H1 (cell line): ENCODE measurements at regions not wholly inside any gene's neighbourhood (a gene's known extent, or its start where the extent isn't known, plus 50 kb on each side); places are given as distances from the start of the nearest gene placed in this dataset.

ENCODE experiments used
- CTCF ChIA-PET: fragments of 300-600 bp; sonication (Branson Sonifier 250); formaldehyde crosslinking; loops from one replicate; lab custom pipeline; 2021; ENCODE audit not compliant: partially characterized antibody; lab: Charles Lee
- POLR2A ChIA-PET: fragments of 300-600 bp; sonication (Branson Sonifier 250); formaldehyde crosslinking; loops from one replicate; lab custom pipeline; 2021; ENCODE audit warnings: inconsistent platforms; ENCODE audit not compliant: partially characterized antibody; lab: Charles Lee
- DNase-seq, 2 experiments: peaks; one replicate each; pipeline versions ENCODE4 v3.0.0 to v3.0.0-alpha.2; 2010 to 2022; ENCODE audit warnings: low spot score in 2 of 2, low read depth in 1 of 2, mixed read lengths in 1 of 2
- FAIRE-seq: peaks from 2 replicates; lab custom pipeline; 2011; peaks lifted over from hg19 to GRCh38; lab: Jason Lieb, UNC
- H2AFZ ChIP-seq: 2 replicates; pipeline ENCODE4 v1.8.1; 2012; ENCODE audit warnings: low read length, inconsistent platforms
- H2AK5ac ChIP-seq: 2 replicates; pipeline ENCODE4 v1.6.1; 2013; ENCODE audit warnings: low read depth, low read length
- H2BK120ac ChIP-seq: replicated peaks from 2 replicates; pipeline ENCODE3; 2013; ENCODE audit warnings: low read depth, low read length, inconsistent platforms
- H2BK12ac ChIP-seq: 2 replicates; pipeline ENCODE4 v1.6.1; 2013; ENCODE audit warnings: low read depth, low read length
- H2BK15ac ChIP-seq: 2 replicates; pipeline ENCODE4 v1.6.1; 2013; ENCODE audit warnings: low read length
- H2BK20ac ChIP-seq: 2 replicates; pipeline ENCODE4 v1.6.1; 2013; ENCODE audit warnings: low read length
- H2BK5ac ChIP-seq: 2 replicates; pipeline ENCODE4 v1.6.1; 2013; ENCODE audit warnings: low read depth, low read length
- H3K14ac ChIP-seq: 2 replicates; pipeline ENCODE4 v1.6.1; 2013; ENCODE audit warnings: inconsistent platforms; ENCODE audit not compliant: insufficient read length
- H3K18ac ChIP-seq: 2 replicates; pipeline ENCODE4 v1.6.1; 2013; ENCODE audit warnings: low read length; ENCODE audit errors: extremely low read depth
- H3K23ac ChIP-seq: 2 replicates; pipeline ENCODE4 v1.6.1; 2013; ENCODE audit warnings: inconsistent platforms; ENCODE audit not compliant: insufficient read length
- H3K23me2 ChIP-seq: 2 replicates; pipeline ENCODE4 v1.6.1; 2013; ENCODE audit warnings: low read depth, low read length
- H3K27ac ChIP-seq: 2 replicates; pipeline ENCODE4 v1.6.1; 2011; ENCODE audit warnings: low read depth, low read length, inconsistent platforms
- H3K27me3 ChIP-seq, 4 experiments: replicated peaks in 1 of 4; 1 replicate in 1 of 4; 2 replicates in 3 of 4; pipeline versions ENCODE4 v1.6.1 to v1.8.1; 2011 to 2013; ENCODE audit warnings: low read length in 3 of 4, mild to moderate bottlenecking in 3 of 4, inconsistent platforms in 2 of 4, mixed read lengths in 2 of 4, moderate library complexity in 1 of 4; ENCODE audit not compliant: control insufficient read depth in 3 of 4, insufficient read depth in 3 of 4; ENCODE audit errors: extremely low read depth in 1 of 4
- H3K36me3 ChIP-seq, 4 experiments: 2 replicates each; pipeline versions ENCODE4 v1.6.1 to v1.8.1; 2011 to 2013; ENCODE audit warnings: mild to moderate bottlenecking in 4 of 4, low read length in 3 of 4, moderate library complexity in 2 of 4, control low read depth in 1 of 4, inconsistent platforms in 1 of 4; ENCODE audit not compliant: insufficient read depth in 4 of 4, control insufficient read depth in 2 of 4
- H3K4ac ChIP-seq: replicated peaks from 2 replicates; pipeline ENCODE3; 2013; ENCODE audit warnings: low read length, low read depth, mixed read lengths, inconsistent platforms; ENCODE audit not compliant: insufficient read length
- H3K4me1 ChIP-seq, 4 experiments: replicated peaks in 1 of 4; 1 replicate in 1 of 4; 2 replicates in 3 of 4; pipeline versions ENCODE4 v1.6.1 to v1.8.1; 2011 to 2013; ENCODE audit warnings: low read length in 3 of 4, inconsistent platforms in 2 of 4, mixed read lengths in 1 of 4; ENCODE audit not compliant: insufficient read depth in 4 of 4, control insufficient read depth in 3 of 4
- H3K4me2 ChIP-seq, 2 experiments: 2 replicates each; pipeline versions ENCODE4 v1.6.1 to v1.8.1; 2011 to 2013; ENCODE audit warnings: low read depth in 2 of 2, low read length in 2 of 2, control low read depth in 1 of 2, inconsistent platforms in 1 of 2, mild to moderate bottlenecking in 1 of 2; ENCODE audit not compliant: insufficient read depth in 1 of 2
- H3K4me3 ChIP-seq, 4 experiments: fragments of 200-600, 300-600 bp in 1 of 4; sonication (generic), shearing (Covaris generic), sonication (Bioruptor Twin) in 1 of 4; 2 replicates each; pipeline versions ENCODE4 v1.5.1 to v1.8.1; 2011 to 2016; ENCODE audit warnings: low read length in 4 of 4, low read depth in 3 of 4, control low read depth in 2 of 4, inconsistent platforms in 2 of 4, mild to moderate bottlenecking in 2 of 4, mixed read lengths in 1 of 4, moderate library complexity in 1 of 4; ENCODE audit not compliant: insufficient read depth in 2 of 4; ENCODE audit errors: extremely low read depth in 1 of 4
- H3K56ac ChIP-seq: replicated peaks from 2 replicates; pipeline ENCODE3; 2013; ENCODE audit warnings: low read depth, mild to moderate bottlenecking, mixed read lengths, low read length, inconsistent platforms; ENCODE audit not compliant: insufficient read length
- H3K79me1 ChIP-seq: 2 replicates; pipeline ENCODE4 v1.6.1; 2013; ENCODE audit warnings: low read depth, low read length, control low read depth
- H3K79me2 ChIP-seq, 2 experiments: 2 replicates each; pipeline versions ENCODE4 v1.6.1 to v1.8.1; 2012 to 2013; ENCODE audit warnings: low read length in 2 of 2, mild to moderate bottlenecking in 2 of 2, inconsistent platforms in 1 of 2; ENCODE audit not compliant: insufficient read depth in 2 of 2, control insufficient read depth in 1 of 2
- H3K9ac ChIP-seq, 4 experiments: replicated peaks in 1 of 4; 1 replicate in 1 of 4; 2 replicates in 3 of 4; pipeline versions ENCODE4 v1.6.1 to v1.8.1; 2011 to 2013; ENCODE audit warnings: low read depth in 3 of 4, low read length in 3 of 4, control low read depth in 2 of 4, mild to moderate bottlenecking in 2 of 4, moderate library complexity in 2 of 4, inconsistent platforms in 1 of 4; ENCODE audit errors: extremely low read depth in 1 of 4
- H3K9me3 ChIP-seq, 2 experiments: 2 replicates each; pipeline versions ENCODE4 v1.6.1 to v1.8.1; 2012 to 2013; ENCODE audit warnings: mild to moderate bottlenecking in 2 of 2, moderate library complexity in 2 of 2, control low read depth in 1 of 2, inconsistent platforms in 1 of 2, low read depth in 1 of 2, low read length in 1 of 2, mixed read lengths in 1 of 2; ENCODE audit not compliant: insufficient read depth in 2 of 2
- H4K20me1 ChIP-seq, 2 experiments: replicated peaks in 1 of 2; 2 replicates each; pipeline versions ENCODE3 to v1.8.1; 2011 to 2013; ENCODE audit warnings: inconsistent platforms in 2 of 2, low read length in 2 of 2, mild to moderate bottlenecking in 1 of 2; ENCODE audit not compliant: insufficient read depth in 2 of 2, control insufficient read depth in 1 of 2
- H4K5ac ChIP-seq: 2 replicates; pipeline ENCODE4 v1.6.1; 2013; ENCODE audit warnings: low read length, low read depth, mixed read lengths, inconsistent platforms; ENCODE audit not compliant: insufficient read length
- H4K8ac ChIP-seq: 2 replicates; pipeline ENCODE4 v1.8.0; 2013; ENCODE audit warnings: mild to moderate bottlenecking, moderate library complexity, low read length, inconsistent platforms; ENCODE audit not compliant: insufficient read depth; ENCODE audit errors: extremely low read depth
- H4K91ac ChIP-seq: replicated peaks from 2 replicates; pipeline ENCODE3; 2013; ENCODE audit warnings: low read length, mixed read lengths, inconsistent platforms; ENCODE audit not compliant: insufficient read length
- BCL11A ChIP-seq, 2 experiments: IDR thresholded peaks; one replicate each; pipeline ENCODE4 v1.6.1; 2011; ENCODE audit warnings: low read depth in 2 of 2, low read length in 2 of 2, mild to moderate bottlenecking in 2 of 2
- CEBPB ChIP-seq: IDR thresholded peaks from 2 replicates; pipeline ENCODE4 v1.6.1; 2012; ENCODE audit warnings: low read depth, low read length
- CHD1 ChIP-seq: IDR thresholded peaks from 2 replicates; pipeline ENCODE4 v1.6.1; 2012; ENCODE audit warnings: low read depth, low read length, improper control_type of control experiment
- EP300 ChIP-seq, 2 experiments: IDR thresholded peaks; 1 replicate in 1 of 2; 2 replicates in 1 of 2; pipeline ENCODE4 v1.6.1; 2011 to 2012; ENCODE audit warnings: low read depth in 2 of 2, low read length in 2 of 2, mild to moderate bottlenecking in 2 of 2, borderline replicate concordance in 1 of 2, inconsistent platforms in 1 of 2, moderate library complexity in 1 of 2
- GTF2F1 ChIP-seq: IDR thresholded peaks from 2 replicates; pipeline ENCODE4 v1.6.1; 2012; ENCODE audit warnings: low read depth, low read length, improper control_type of control experiment, borderline replicate concordance
- JUN ChIP-seq: IDR thresholded peaks from 2 replicates; pipeline ENCODE4 v1.6.1; 2011; ENCODE audit warnings: low read depth, mild to moderate bottlenecking, improper control_type of control experiment, low read length
- KDM4A ChIP-seq: IDR thresholded peaks from one replicate; pipeline ENCODE4 v1.7.1; 2012; ENCODE audit warnings: low read depth, mild to moderate bottlenecking, moderate library complexity, low read length, inconsistent platforms; ENCODE audit not compliant: severe bottlenecking
- MAFK ChIP-seq: IDR thresholded peaks from 2 replicates; pipeline ENCODE4 v1.6.1; 2012; ENCODE audit warnings: low read depth, mild to moderate bottlenecking, improper control_type of control experiment, low read length
- RXRA ChIP-seq: IDR thresholded peaks from 2 replicates; pipeline ENCODE4 v1.6.1; 2011; ENCODE audit warnings: low read depth, mild to moderate bottlenecking, low read length, moderate library complexity; ENCODE audit not compliant: insufficient read depth
- SP1 ChIP-seq: IDR thresholded peaks from 2 replicates; pipeline ENCODE4 v1.6.1; 2011; ENCODE audit warnings: low read depth, low read length
- TAF1 ChIP-seq: IDR thresholded peaks from 2 replicates; pipeline ENCODE4 v1.6.1; 2011; ENCODE audit warnings: mild to moderate bottlenecking, low read depth, low read length
- TAF7 ChIP-seq: optimal IDR thresholded peaks from 2 replicates; pipeline ENCODE3; 2011; ENCODE audit warnings: low read depth, mild to moderate bottlenecking, inconsistent platforms, low read length, moderate library complexity, borderline replicate concordance
- TEAD4 ChIP-seq: IDR thresholded peaks from 2 replicates; pipeline ENCODE4 v1.6.1; 2012; ENCODE audit warnings: low read depth, low read length, inconsistent platforms, mixed read lengths
- WGBS, 2 experiments: shearing (Covaris generic) in 1 of 2; methylation state at CpG; one replicate each; pipeline versions ENCODE4 v1.1.6 to v1.1.7; 2013 to 2015; ENCODE audit warnings: low lambda C conversion rate in 2 of 2, mixed read lengths in 2 of 2, inconsistent platforms in 1 of 2, low coverage in 1 of 2, missing lambda C conversion rate in 1 of 2; ENCODE audit not compliant: insufficient replicate concordance in 2 of 2, insufficient coverage in 1 of 2, insufficient read length in 1 of 2; ENCODE audit errors: extremely low coverage in 1 of 2, missing lambda C conversion rate in 1 of 2; 5-methylcytosine and 5-hydroxymethylcytosine counted together

DNA sequence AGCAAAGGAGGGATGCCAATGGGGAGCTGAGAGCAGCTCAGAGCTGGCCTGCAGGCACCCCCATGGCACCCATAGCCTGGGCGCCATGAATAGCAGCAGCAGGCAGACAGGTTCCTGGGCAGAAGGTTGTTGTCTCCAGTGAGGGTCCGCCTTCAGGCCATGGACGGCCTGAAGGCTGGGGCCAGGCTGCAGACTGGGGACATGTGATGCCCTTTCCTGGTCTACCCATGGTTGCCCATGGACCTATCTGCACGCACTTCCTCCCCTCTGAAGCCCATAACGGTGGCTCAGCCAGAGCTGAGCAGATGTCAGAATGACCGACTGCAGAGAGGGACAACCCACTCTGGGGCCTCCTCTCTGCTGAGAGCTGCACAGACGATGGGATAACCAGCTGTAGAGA, 256.8 kb downstream of the PLOD2 start:
- no peaks in the 10 kb centered on the region for H3K23me2 ChIP-seq
- 94% methylated on average over 7 of the region's 7 CpGs; no CpG with 5 or more reads in 1 of the 2 experiments for WGBS, 2 experiments
- H3K56ac ChIP-seq: no peak overlapping the region
- H3K9me3 ChIP-seq: no peaks in the 10 kb centered on the region
- no peak overlapping the region for H3K4me2 ChIP-seq
- no peak overlapping the region for H2BK5ac ChIP-seq
- no peaks in the 10 kb centered on the region for H3K36me3 ChIP-seq
- no peak overlapping the region for H3K18ac ChIP-seq
- H3K9ac ChIP-seq: no peak overlapping the region
- no peaks in the 10 kb centered on the region for H3K79me1 ChIP-seq
- H3K4ac ChIP-seq: no peak overlapping the region
- no peak overlapping the region for H3K4me3 ChIP-seq
- H3K27ac ChIP-seq: no peak overlapping the region
- no peaks in the 10 kb centered on the region for H3K27me3 ChIP-seq
- no peak for TF ChIP-seq TAF1
- TF ChIP-seq BCL11A (IDR thresholded peaks at IDR 0.05; ENCODE audit: low read depth in 2 of 2, low read length in 2 of 2): no peak
- TF ChIP-seq CHD1: no peak
- no peak for TF ChIP-seq TAF7
- TF ChIP-seq MAFK: no peak
- no peak for TF ChIP-seq EP300 (IDR thresholded peaks at IDR 0.05; ENCODE audit: borderline replicate concordance in 1 of 2, low read depth in 2 of 2, low read length in 2 of 2)
- TF ChIP-seq CEBPB: no peak
- no peak for TF ChIP-seq KDM4A
- no peak for TF ChIP-seq GTF2F1
- TF ChIP-seq RXRA: no peak
- no peak for TF ChIP-seq SP1
- no peak for TF ChIP-seq TEAD4
- TF ChIP-seq JUN: no peak
- ChIA-PET POLR2A (interaction anchor here (0.6 kb wide), 1 partner anchor 1979 kb away, joined by 3 read pairs; no protein-coding TSS in a partner anchor), CTCF (interaction anchor here (3.2 kb wide), 1 partner anchor 12 kb away, joined by 8 read pairs; no protein-coding TSS in a partner anchor)
- no peak overlapping the region for H2AK5ac ChIP-seq
- DNase-seq (no peak), FAIRE-seq (no peak)
- H2BK15ac ChIP-seq: no peak overlapping the region
- H2BK12ac ChIP-seq: no peak overlapping the region
- no peak overlapping the region for H3K14ac ChIP-seq
- no peak overlapping the region for H2BK20ac ChIP-seq
- no peaks in the 10 kb centered on the region for H4K20me1 ChIP-seq
- H3K79me2 ChIP-seq: no peaks in the 10 kb centered on the region
- no peak overlapping the region for H2BK120ac ChIP-seq
- H2AFZ ChIP-seq: no peak overlapping the region
- H4K91ac ChIP-seq: no peak overlapping the region
- H3K23ac ChIP-seq: no peak overlapping the region
- no peak overlapping the region for H4K8ac ChIP-seq
- no peak overlapping the region for H4K5ac ChIP-seq
- H3K4me1 ChIP-seq: no peaks in the 10 kb centered on the region; a peak in 1 of 7 replicates
